ENCODE measurements at regions not wholly inside any gene's neighbourhood (a gene's known extent, or its start where the extent isn't known, plus 50 kb on each side); places are given as distances from the start of the nearest gene placed in this dataset.

DNA sequence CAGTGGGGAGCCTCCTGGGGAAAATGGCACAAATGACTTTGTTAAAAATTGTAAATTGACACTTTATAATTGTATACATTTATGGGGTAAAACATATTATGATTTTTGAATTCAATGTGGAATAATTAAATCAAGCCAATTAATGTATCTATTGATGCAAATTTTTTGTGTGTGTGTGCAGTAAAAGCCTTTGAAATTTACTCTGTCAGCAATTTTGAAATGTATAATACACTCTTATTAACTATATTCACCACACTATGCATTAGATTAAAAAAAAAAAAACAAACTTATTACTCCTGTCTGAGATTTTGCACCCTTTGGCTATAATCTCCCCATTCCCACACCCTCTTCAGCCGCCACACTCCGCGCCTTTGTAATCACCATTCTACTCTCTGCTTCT lies 119.2 kb downstream of the S1PR1 start:
- TF ChIP-seq, protein P1, sequence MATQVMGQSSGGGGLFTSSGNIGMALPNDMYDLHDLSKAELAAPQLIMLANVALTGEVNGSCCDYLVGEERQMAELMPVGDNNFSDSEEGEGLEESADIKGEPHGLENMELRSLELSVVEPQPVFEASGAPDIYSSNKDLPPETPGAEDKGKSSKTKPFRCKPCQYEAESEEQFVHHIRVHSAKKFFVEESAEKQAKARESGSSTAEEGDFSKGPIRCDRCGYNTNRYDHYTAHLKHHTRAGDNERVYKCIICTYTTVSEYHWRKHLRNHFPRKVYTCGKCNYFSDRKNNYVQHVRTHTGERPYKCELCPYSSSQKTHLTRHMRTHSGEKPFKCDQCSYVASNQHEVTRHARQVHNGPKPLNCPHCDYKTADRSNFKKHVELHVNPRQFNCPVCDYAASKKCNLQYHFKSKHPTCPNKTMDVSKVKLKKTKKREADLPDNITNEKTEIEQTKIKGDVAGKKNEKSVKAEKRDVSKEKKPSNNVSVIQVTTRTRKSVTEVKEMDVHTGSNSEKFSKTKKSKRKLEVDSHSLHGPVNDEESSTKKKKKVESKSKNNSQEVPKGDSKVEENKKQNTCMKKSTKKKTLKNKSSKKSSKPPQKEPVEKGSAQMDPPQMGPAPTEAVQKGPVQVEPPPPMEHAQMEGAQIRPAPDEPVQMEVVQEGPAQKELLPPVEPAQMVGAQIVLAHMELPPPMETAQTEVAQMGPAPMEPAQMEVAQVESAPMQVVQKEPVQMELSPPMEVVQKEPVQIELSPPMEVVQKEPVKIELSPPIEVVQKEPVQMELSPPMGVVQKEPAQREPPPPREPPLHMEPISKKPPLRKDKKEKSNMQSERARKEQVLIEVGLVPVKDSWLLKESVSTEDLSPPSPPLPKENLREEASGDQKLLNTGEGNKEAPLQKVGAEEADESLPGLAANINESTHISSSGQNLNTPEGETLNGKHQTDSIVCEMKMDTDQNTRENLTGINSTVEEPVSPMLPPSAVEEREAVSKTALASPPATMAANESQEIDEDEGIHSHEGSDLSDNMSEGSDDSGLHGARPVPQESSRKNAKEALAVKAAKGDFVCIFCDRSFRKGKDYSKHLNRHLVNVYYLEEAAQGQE (IDR thresholded peaks at IDR 0.05; ENCODE audit: insufficient read depth in 1 of 2, low read depth in 2 of 2, low read length in 1 of 2): no peak
- TF ChIP-seq POLR2AphosphoS5 (IDR thresholded peaks at IDR 0.05; ENCODE audit: low read depth, low read length) (no peak), SIN3A (IDR thresholded peaks at IDR 0.05; ENCODE audit: borderline replicate concordance, insufficient read depth, low read depth, low read length) (no peak), TCF7L2 (IDR thresholded peaks at IDR 0.05; ENCODE audit: low read depth, low read length) (no peak)
- TF ChIP-seq, protein P2, sequence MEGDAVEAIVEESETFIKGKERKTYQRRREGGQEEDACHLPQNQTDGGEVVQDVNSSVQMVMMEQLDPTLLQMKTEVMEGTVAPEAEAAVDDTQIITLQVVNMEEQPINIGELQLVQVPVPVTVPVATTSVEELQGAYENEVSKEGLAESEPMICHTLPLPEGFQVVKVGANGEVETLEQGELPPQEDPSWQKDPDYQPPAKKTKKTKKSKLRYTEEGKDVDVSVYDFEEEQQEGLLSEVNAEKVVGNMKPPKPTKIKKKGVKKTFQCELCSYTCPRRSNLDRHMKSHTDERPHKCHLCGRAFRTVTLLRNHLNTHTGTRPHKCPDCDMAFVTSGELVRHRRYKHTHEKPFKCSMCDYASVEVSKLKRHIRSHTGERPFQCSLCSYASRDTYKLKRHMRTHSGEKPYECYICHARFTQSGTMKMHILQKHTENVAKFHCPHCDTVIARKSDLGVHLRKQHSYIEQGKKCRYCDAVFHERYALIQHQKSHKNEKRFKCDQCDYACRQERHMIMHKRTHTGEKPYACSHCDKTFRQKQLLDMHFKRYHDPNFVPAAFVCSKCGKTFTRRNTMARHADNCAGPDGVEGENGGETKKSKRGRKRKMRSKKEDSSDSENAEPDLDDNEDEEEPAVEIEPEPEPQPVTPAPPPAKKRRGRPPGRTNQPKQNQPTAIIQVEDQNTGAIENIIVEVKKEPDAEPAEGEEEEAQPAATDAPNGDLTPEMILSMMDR (IDR thresholded peaks at IDR 0.05): no peak

Measured in Panc1 (cell line).